ENCODE measurements at regions not wholly inside any gene's neighbourhood (a gene's known extent, or its start where the extent isn't known, plus 50 kb on each side); places are given as distances from the start of the nearest gene placed in this dataset.

GRCh38 chr2:192700934-192701333 is 506.2 kb upstream of the TMEFF2 start:
- Histone ChIP-seq H3K79me2 (ENCODE audit: low read length) (no peaks in the 10 kb centered on the region), H2AFZ (ENCODE audit: low read length) (no peak overlapping the region), H3K9me3 (ENCODE audit: low read length) (no peaks in the 10 kb centered on the region), H3K4me3 (ENCODE audit: low read length) (no peak overlapping the region), H3K4me1 (ENCODE audit: insufficient read depth, low read length) (peaks cover 8% of the 10 kb centered on the region; the same call in 1 of the 2 replicates), H3K9me2 (replicated peaks; ENCODE audit: low read length) (no peaks in the 10 kb centered on the region), H3K27ac (ENCODE audit: low read length) (no peak overlapping the region), H3K27me3 (ENCODE audit: low read length) (no peaks in the 10 kb centered on the region), H4K20me1 (ENCODE audit: low read length) (no peaks in the 10 kb centered on the region), H3K9ac (ENCODE audit: low read length) (no peak overlapping the region), H3K4me2 (ENCODE audit: low read length) (0 out of 2 replicates have a peak overlapping the region, but pooled peaks have one; percentile 8), H3K36me3 (ENCODE audit: low read depth, low read length) (no peaks in the 10 kb centered on the region), H3F3A (ENCODE audit: low read length, unreplicated experiment) (no peaks in the 10 kb centered on the region)
- POLR2A ChIA-PET (ENCODE audit: unreplicated experiment), result no interaction called here
- TF ChIP-seq CTCF (conservative IDR thresholded peaks at IDR 0.05; ENCODE audit: low read depth, low read length), result no peak
- BruUV-seq (replicated peaks), result no TSS peak
- CTCF ChIA-PET, result no interaction called here
- intact Hi-C loops (cut with micrococcal nuclease), result no loop called here
- DNase-seq (peak; percentile 71), ATAC-seq (peak; percentile 84)

GRCh38 chr2:192697880-192698279 is 503.1 kb upstream of the TMEFF2 start:
- no peaks in the 10 kb centered on the region for H3K79me2 ChIP-seq (ENCODE audit: low read length)
- POLR2A ChIA-PET (ENCODE audit: unreplicated experiment), result no interaction called here
- no peak overlapping the region for H2AFZ ChIP-seq (ENCODE audit: low read length)
- no peak overlapping the region for H3K27ac ChIP-seq (ENCODE audit: low read length)
- no peaks in the 10 kb centered on the region for H3K36me3 ChIP-seq (ENCODE audit: low read depth, low read length)
- H3K4me1 ChIP-seq (ENCODE audit: insufficient read depth, low read length), result peaks cover 8% of the 10 kb centered on the region; the same call in 1 of the 2 replicates
- ATAC-seq, result no peak
- CTCF ChIA-PET, result no interaction called here
- TF ChIP-seq CTCF (conservative IDR thresholded peaks at IDR 0.05; ENCODE audit: low read depth, low read length) (no peak), EZH2phosphoT487 (IDR thresholded peaks at IDR 0.05; ENCODE audit: borderline replicate concordance, low read length) (no peak), EZH2 (IDR thresholded peaks at IDR 0.05; ENCODE audit: low read length, unreplicated experiment) (no peak)
- no peak overlapping the region for H3K4me3 ChIP-seq (ENCODE audit: low read length)
- H4K20me1 ChIP-seq (ENCODE audit: low read length), result no peaks in the 10 kb centered on the region
- H3K9me3 ChIP-seq (ENCODE audit: low read length), result no peaks in the 10 kb centered on the region
- intact Hi-C loops (cut with micrococcal nuclease), result no loop called here
- H3K4me2 ChIP-seq (ENCODE audit: low read length), result no peak overlapping the region
- no peaks in the 10 kb centered on the region for H3F3A ChIP-seq (ENCODE audit: low read length, unreplicated experiment)
- no peaks in the 10 kb centered on the region for H3K27me3 ChIP-seq (ENCODE audit: low read length)
- DNase-seq, result no peak
- no peaks in the 10 kb centered on the region for H3K9me2 ChIP-seq (replicated peaks; ENCODE audit: low read length)
- no peak overlapping the region for H3K9ac ChIP-seq (ENCODE audit: low read length)
- no TSS peak for BruUV-seq (replicated peaks)

- no peaks in the 10 kb centered on the region for H3K36me3 ChIP-seq (ENCODE audit: low read depth, low read length)
- no peak overlapping the region for H3K4me3 ChIP-seq (ENCODE audit: low read length)
- H3K27me3 ChIP-seq (ENCODE audit: low read length), result no peaks in the 10 kb centered on the region
- no peak overlapping the region for H2AFZ ChIP-seq (ENCODE audit: low read length)
- no peaks in the 10 kb centered on the region for H4K20me1 ChIP-seq (ENCODE audit: low read length)
- ChIA-PET POLR2A (ENCODE audit: unreplicated experiment) (no interaction called here), CTCF (no interaction called here)
- peaks cover 8% of the 10 kb centered on the region; the same call in 1 of the 2 replicates for H3K4me1 ChIP-seq (ENCODE audit: insufficient read depth, low read length)
- BruUV-seq (replicated peaks), result no TSS peak
- DNase-seq, result no peak
- H3F3A ChIP-seq (ENCODE audit: low read length, unreplicated experiment), result no peaks in the 10 kb centered on the region
- no peaks in the 10 kb centered on the region for H3K79me2 ChIP-seq (ENCODE audit: low read length)
- no peak overlapping the region for H3K9ac ChIP-seq (ENCODE audit: low read length)
- no peaks in the 10 kb centered on the region for H3K9me3 ChIP-seq (ENCODE audit: low read length)
- H3K4me2 ChIP-seq (ENCODE audit: low read length), result no peak overlapping the region
- H3K9me2 ChIP-seq (replicated peaks; ENCODE audit: low read length), result no peaks in the 10 kb centered on the region
- no peak for ATAC-seq
- TF ChIP-seq CTCF (conservative IDR thresholded peaks at IDR 0.05; ENCODE audit: low read depth, low read length) (no peak), EZH2phosphoT487 (IDR thresholded peaks at IDR 0.05; ENCODE audit: borderline replicate concordance, low read length) (no peak), EZH2 (IDR thresholded peaks at IDR 0.05; ENCODE audit: low read length, unreplicated experiment) (no peak)
- no peak overlapping the region for H3K27ac ChIP-seq (ENCODE audit: low read length)
- intact Hi-C loops (cut with micrococcal nuclease), result no loop called here
These were observed 502.1 kb upstream of the TMEFF2 start for GRCh38 chr2:192696857-192697256.
